Esophagus muscularis mucosa (tissue), 4 donors: ENCODE measurements at regions not wholly inside any gene's neighbourhood (a gene's known extent, or its start where the extent isn't known, plus 50 kb on each side); places are given as distances from the start of the nearest gene placed in this dataset.

Source experiments
- DNase-seq: peaks from one replicate; pipeline ENCODE4 v3.0.0-alpha.2; 2017; ENCODE audit errors: extremely low spot score
- H3K27ac ChIP-seq, 4 donors: fragments of 200-600 bp; sonication (generic); replicated peaks in 1 of 4; 1 replicate in 3 of 4; 2 replicates in 1 of 4; pipeline ENCODE4 v1.5.1; 2016 to 2019; ENCODE audit warnings: mild to moderate bottlenecking in 1 of 4
- H3K27me3 ChIP-seq, 4 donors: fragments of 200-600 bp; sonication (generic); one replicate each; pipeline versions ENCODE4 v1.5.1 to v1.6.0; 2016 to 2019
- H3K36me3 ChIP-seq, 4 donors: fragments of 200-600 bp; sonication (generic); one replicate each; pipeline ENCODE4 v1.5.1; 2016 to 2019
- H3K4me1 ChIP-seq, 4 donors: fragments of 200-600 bp; sonication (generic); one replicate each; pipeline ENCODE4 v1.5.1; 2016 to 2019
- H3K4me3 ChIP-seq, 4 donors: fragments of 200-600 bp; sonication (generic); 1 replicate in 2 of 4; 2 replicates in 2 of 4; pipeline ENCODE4 v1.5.1; 2016 to 2019; ENCODE audit warnings: mild to moderate bottlenecking in 4 of 4, moderate library complexity in 1 of 4
- H3K9me3 ChIP-seq, 4 donors: fragments of 200-600 bp; sonication (generic); 1 replicate in 3 of 4; 2 replicates in 1 of 4; pipeline ENCODE4 v1.5.1; 2016 to 2019
- EP300 ChIP-seq: sonication (generic); formaldehyde crosslinking; IDR thresholded peaks from one replicate; pipeline ENCODE4 v1.6.1; 2017; ENCODE audit warnings: antibody characterized with exemption
- POLR2A ChIP-seq: fragments of 450-650 bp; IDR thresholded peaks from one replicate; pipeline ENCODE4 v1.6.1; 2017; ENCODE audit warnings: antibody characterized with exemption, moderate library complexity, mild to moderate bottlenecking, low read depth
- POLR2AphosphoS5 ChIP-seq, 2 donors: sonication (generic); formaldehyde crosslinking; IDR thresholded peaks; one replicate each; pipeline ENCODE4 v1.6.1; 2017; ENCODE audit warnings: antibody characterized with exemption in 2 of 2
- WGBS: methylation state at CpG from one replicate; pipeline ENCODE4 v1.1.5; 2018; 5-methylcytosine and 5-hydroxymethylcytosine counted together
- intact Hi-C: fragments of 100-400 bp; cut with DNase I; formaldehyde crosslinking; loops from one replicate; pipeline ENCODE4 v1.15.1; 2023
- TF ChIP-seq, protein P1 (sequence below), 3 experiments: fragments of 200-600 bp in 2 of 3; fragments of 450-650 bp in 1 of 3; sonication (generic) in 2 of 3; IDR thresholded peaks; one replicate each; pipeline ENCODE4 v1.5.1; 2017 to 2019; ENCODE audit warnings: antibody characterized with exemption in 3 of 3, mild to moderate bottlenecking in 2 of 3, moderate library complexity in 1 of 3

DNA sequence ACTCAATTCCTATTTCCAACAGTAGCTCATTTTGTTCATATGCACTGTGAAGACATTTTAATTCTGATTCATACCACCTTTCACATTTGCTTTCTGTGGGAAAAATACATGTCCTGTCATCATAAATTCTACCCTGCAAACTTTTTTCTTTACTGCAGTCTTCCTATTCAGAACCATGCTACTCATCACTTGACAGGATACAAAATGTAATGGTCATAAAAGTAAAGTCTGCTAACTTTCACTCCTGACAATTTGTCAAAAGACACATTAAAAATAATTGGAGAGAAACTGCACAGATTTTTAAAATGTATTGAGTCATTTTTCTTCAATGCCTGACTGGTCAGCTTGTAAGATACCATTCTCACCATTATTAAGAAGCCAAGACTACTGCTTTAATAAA lies 1817.1 kb downstream of the BRINP3 start:
- TF ChIP-seq, protein P1, sequence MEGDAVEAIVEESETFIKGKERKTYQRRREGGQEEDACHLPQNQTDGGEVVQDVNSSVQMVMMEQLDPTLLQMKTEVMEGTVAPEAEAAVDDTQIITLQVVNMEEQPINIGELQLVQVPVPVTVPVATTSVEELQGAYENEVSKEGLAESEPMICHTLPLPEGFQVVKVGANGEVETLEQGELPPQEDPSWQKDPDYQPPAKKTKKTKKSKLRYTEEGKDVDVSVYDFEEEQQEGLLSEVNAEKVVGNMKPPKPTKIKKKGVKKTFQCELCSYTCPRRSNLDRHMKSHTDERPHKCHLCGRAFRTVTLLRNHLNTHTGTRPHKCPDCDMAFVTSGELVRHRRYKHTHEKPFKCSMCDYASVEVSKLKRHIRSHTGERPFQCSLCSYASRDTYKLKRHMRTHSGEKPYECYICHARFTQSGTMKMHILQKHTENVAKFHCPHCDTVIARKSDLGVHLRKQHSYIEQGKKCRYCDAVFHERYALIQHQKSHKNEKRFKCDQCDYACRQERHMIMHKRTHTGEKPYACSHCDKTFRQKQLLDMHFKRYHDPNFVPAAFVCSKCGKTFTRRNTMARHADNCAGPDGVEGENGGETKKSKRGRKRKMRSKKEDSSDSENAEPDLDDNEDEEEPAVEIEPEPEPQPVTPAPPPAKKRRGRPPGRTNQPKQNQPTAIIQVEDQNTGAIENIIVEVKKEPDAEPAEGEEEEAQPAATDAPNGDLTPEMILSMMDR (IDR thresholded peaks at IDR 0.05), result no peak
- TF ChIP-seq POLR2A, result no peak
- TF ChIP-seq POLR2AphosphoS5 (IDR thresholded peaks at IDR 0.05), result no peak
- TF ChIP-seq EP300, result no peak
- DNase-seq, result no peak
- H3K9me3 ChIP-seq, result no peaks in the 10 kb centered on the region
- H3K27me3 ChIP-seq, result no peaks in the 10 kb centered on the region
- H3K27ac ChIP-seq, result no peak overlapping the region
- no peaks in the 10 kb centered on the region for H3K36me3 ChIP-seq
- H3K4me1 ChIP-seq, result no peaks in the 10 kb centered on the region
- no peak overlapping the region for H3K4me3 ChIP-seq
- intact Hi-C loops, result no loop called here

DNA sequence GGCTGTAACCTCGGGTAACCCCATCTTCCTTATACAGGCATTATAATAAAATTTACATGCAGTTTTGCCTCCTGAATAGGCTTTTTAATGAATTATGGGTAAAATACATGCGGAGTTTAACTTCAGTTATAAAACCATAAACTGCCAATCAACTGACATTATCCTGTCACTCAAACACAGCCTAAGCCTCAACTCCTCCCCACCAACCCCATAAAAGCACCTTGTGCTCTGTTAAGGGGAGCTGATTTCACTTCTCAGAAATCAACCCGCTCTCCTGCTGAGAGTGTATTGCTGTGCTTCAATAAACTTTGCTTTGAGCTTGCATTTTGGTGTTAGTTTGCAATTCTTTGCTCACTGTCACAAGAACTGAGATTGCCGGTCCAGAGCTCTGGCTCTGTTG lies 1812.2 kb downstream of the BRINP3 start:
- TF ChIP-seq, protein P1 (IDR thresholded peaks at IDR 0.05), result no peak
- TF ChIP-seq POLR2A (no peak), POLR2AphosphoS5 (IDR thresholded peaks at IDR 0.05) (no peak), EP300 (no peak)
- intact Hi-C loops, result no loop called here
- Histone ChIP-seq H3K36me3 (no peaks in the 10 kb centered on the region), H3K4me1 (no peaks in the 10 kb centered on the region), H3K9me3 (no peaks in the 10 kb centered on the region), H3K4me3 (no peak overlapping the region), H3K27ac (no peak overlapping the region), H3K27me3 (no peaks in the 10 kb centered on the region)
- DNase-seq, result no peak
- 67% methylated on average over 4 of the region's 4 CpGs for WGBS

DNA sequence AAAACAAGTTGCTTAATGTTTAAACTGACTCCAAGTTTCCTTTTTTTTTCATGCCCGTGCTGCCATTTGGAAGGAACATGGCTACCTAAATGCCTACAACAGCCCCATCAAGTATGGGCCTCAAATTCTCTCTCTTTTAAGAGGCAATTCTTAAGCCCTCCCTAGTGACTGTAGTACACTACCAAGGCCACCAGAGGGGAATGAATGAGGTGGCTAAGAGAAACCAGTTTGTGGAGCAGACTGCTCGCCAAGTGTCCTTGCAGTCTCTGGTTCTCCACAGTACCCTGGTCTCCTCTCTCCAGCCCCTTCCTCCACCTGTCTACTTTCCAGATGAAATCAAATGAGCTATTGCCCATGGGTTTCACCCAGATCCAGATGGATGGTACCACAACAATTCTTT lies 1809.6 kb downstream of the BRINP3 start:
- WGBS, result 88% methylated on average over 2 of the region's 2 CpGs
- H3K36me3 ChIP-seq, result no peaks in the 10 kb centered on the region
- intact Hi-C loops, result no loop called here
- no peak overlapping the region for H3K4me3 ChIP-seq
- H3K9me3 ChIP-seq, result no peaks in the 10 kb centered on the region
- H3K27me3 ChIP-seq, result no peaks in the 10 kb centered on the region
- H3K27ac ChIP-seq, result no peak overlapping the region
- TF ChIP-seq POLR2AphosphoS5 (IDR thresholded peaks at IDR 0.05) (no peak), POLR2A (no peak), EP300 (no peak)
- TF ChIP-seq, protein P1 (IDR thresholded peaks at IDR 0.05), result no peak
- H3K4me1 ChIP-seq, result no peaks in the 10 kb centered on the region
- DNase-seq, result no peak

DNA sequence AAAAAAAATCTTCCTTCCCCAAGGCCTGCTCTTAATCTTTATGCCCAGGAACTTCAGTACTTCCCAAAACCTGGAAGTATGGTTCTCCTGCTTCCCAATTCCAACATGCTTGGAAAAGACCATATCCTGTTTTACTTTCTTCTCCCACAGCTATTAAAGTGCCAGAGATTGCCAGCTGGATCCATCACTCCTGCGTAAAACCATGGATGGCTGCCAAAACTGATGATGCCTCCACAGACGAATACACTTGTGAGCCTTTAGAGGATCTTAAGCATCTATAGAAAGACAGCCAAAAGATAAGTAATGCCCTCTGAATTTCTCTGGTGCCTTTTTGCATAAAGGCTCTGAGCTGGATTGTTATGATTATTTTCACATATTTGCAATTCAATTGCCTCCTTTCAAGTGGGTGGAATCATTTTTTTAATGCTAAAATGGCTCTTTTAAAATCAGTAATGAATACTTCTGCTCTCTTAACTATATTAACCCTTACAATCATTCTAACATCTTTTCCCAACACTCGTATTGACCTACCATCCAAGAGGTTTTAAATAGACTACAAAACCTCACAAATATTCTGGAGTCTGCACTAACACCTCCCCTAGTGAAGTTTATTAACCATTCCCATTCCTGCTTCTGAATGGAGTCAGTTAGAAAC lies 1807.8 kb downstream of the BRINP3 start:
- no peaks in the 10 kb centered on the region for H3K27me3 ChIP-seq
- no peak for TF ChIP-seq POLR2A
- TF ChIP-seq, protein P1 (IDR thresholded peaks at IDR 0.05), result no peak
- TF ChIP-seq POLR2AphosphoS5 (IDR thresholded peaks at IDR 0.05), result no peak
- no peak for TF ChIP-seq EP300
- H3K4me3 ChIP-seq, result no peak overlapping the region
- intact Hi-C loops, result no loop called here
- 58% methylated on average over 3 of the region's 3 CpGs for WGBS
- no peaks in the 10 kb centered on the region for H3K4me1 ChIP-seq
- no peak overlapping the region for H3K27ac ChIP-seq
- no peaks in the 10 kb centered on the region for H3K9me3 ChIP-seq
- no peak for DNase-seq
- H3K36me3 ChIP-seq, result no peaks in the 10 kb centered on the region

DNA sequence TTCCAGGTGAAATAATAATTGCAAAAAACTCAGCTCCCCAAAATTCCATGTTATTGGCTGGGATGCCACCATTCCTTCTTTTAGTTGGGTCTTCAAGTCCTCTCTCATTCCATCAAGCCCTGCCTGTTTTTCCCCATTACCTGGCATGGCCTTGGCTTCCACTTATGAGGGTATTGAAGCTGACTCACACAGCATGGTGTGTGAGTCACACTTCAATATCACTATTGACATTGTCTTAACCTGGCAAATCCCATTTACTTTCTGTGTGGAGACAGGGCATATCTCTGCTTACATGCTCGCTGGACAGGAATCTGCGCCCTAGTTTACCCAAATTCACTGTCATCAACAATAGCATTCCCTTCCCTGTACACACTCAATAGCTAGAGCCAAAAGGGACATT lies 1806.8 kb downstream of the BRINP3 start:
- TF ChIP-seq, protein P1 (IDR thresholded peaks at IDR 0.05), result no peak
- Histone ChIP-seq H3K4me3 (no peak overlapping the region), H3K36me3 (no peaks in the 10 kb centered on the region), H3K9me3 (no peaks in the 10 kb centered on the region), H3K27me3 (no peaks in the 10 kb centered on the region), H3K4me1 (no peaks in the 10 kb centered on the region), H3K27ac (no peak overlapping the region)
- DNase-seq, result no peak
- WGBS, result 100% methylated on average over 2 of the region's 2 CpGs
- intact Hi-C loops, result no loop called here
